ENCODE measurements at regions not wholly inside any gene's neighbourhood (a gene's known extent, or its start where the extent isn't known, plus 50 kb on each side); places are given as distances from the start of the nearest gene placed in this dataset.

- TF ChIP-seq CTCF (IDR thresholded peaks at IDR 0.05) (no peak), POLR2AphosphoS5 (IDR thresholded peaks at IDR 0.05) (no peak)
These were observed 146.1 kb upstream of the LMO4 start for GRCh38 chr1:87182611-87183010.

Data from breast epithelium (tissue), 3 donors.